Neural cell (in vitro differentiated cells): ENCODE measurements at regions not wholly inside any gene's neighbourhood (a gene's known extent, or its start where the extent isn't known, plus 50 kb on each side); places are given as distances from the start of the nearest gene placed in this dataset.

ENCODE experiments used
- EP300 ChIP-seq: fragments of 450-650 bp; conservative IDR thresholded peaks from 2 replicates; pipeline ENCODE4 v1.6.1; 2014; ENCODE audit warnings: antibody characterized with exemption, mild to moderate bottlenecking, moderate library complexity; ENCODE audit not compliant: poor library complexity, severe bottlenecking
- EZH2 ChIP-seq: fragments of 200-600, 300-800 bp; shearing (Covaris generic), sonication (generic); IDR thresholded peaks from 2 replicates; pipeline ENCODE4 v1.6.1; 2014; ENCODE audit warnings: antibody characterized with exemption, low read length, borderline replicate concordance, mild to moderate bottlenecking; ENCODE audit not compliant: insufficient read depth, poor library complexity, severe bottlenecking
- POLR2AphosphoS5 ChIP-seq: IDR thresholded peaks from 2 replicates; pipeline ENCODE4 v1.6.1; 2012
- RAD21 ChIP-seq: fragments of 450-650 bp; conservative IDR thresholded peaks from 2 replicates; pipeline ENCODE4 v1.6.1; 2014; ENCODE audit warnings: antibody characterized with exemption, mild to moderate bottlenecking, moderate library complexity
- SMC3 ChIP-seq: fragments of 450-650 bp; conservative IDR thresholded peaks from 2 replicates; pipeline ENCODE4 v1.6.1; 2014; ENCODE audit warnings: antibody characterized with exemption, mild to moderate bottlenecking, moderate library complexity; ENCODE audit not compliant: poor library complexity
- TF ChIP-seq, protein P1 (sequence below): fragments of 450-650 bp; IDR thresholded peaks from 2 replicates; pipeline ENCODE4 v1.5.1; 2014; ENCODE audit warnings: antibody characterized with exemption, mild to moderate bottlenecking, moderate library complexity; ENCODE audit not compliant: poor library complexity, severe bottlenecking
- TF ChIP-seq, protein P2 (sequence below): IDR thresholded peaks from 2 replicates; pipeline ENCODE4 v1.6.1; 2012; ENCODE audit warnings: borderline replicate concordance

DNA sequence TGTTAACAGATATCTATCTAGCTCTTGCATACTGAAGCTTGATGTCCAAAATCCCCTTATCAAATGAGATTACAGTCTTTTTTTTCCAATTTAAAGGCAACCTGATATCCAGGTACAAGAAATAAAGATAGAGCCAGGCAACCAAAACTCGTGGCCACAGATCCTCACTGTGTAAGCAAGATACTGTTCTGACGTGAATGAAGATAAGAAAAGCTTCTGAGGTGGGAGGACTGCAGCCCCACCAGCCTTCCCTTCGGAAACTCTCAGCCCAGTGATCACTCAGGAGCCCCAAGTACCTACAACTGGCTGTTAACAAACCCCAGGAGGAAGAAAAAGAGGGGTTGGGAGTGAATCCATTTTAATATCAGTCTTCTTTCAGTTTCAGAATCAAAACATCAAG, 191.6 kb downstream of the EFNB2 start:
- TF ChIP-seq POLR2AphosphoS5 (no peak), SMC3 (no peak), EP300 (no peak), EZH2 (no peak), RAD21 (no peak)
- TF ChIP-seq, protein P1, sequence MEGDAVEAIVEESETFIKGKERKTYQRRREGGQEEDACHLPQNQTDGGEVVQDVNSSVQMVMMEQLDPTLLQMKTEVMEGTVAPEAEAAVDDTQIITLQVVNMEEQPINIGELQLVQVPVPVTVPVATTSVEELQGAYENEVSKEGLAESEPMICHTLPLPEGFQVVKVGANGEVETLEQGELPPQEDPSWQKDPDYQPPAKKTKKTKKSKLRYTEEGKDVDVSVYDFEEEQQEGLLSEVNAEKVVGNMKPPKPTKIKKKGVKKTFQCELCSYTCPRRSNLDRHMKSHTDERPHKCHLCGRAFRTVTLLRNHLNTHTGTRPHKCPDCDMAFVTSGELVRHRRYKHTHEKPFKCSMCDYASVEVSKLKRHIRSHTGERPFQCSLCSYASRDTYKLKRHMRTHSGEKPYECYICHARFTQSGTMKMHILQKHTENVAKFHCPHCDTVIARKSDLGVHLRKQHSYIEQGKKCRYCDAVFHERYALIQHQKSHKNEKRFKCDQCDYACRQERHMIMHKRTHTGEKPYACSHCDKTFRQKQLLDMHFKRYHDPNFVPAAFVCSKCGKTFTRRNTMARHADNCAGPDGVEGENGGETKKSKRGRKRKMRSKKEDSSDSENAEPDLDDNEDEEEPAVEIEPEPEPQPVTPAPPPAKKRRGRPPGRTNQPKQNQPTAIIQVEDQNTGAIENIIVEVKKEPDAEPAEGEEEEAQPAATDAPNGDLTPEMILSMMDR: no peak
- TF ChIP-seq, protein P2, sequence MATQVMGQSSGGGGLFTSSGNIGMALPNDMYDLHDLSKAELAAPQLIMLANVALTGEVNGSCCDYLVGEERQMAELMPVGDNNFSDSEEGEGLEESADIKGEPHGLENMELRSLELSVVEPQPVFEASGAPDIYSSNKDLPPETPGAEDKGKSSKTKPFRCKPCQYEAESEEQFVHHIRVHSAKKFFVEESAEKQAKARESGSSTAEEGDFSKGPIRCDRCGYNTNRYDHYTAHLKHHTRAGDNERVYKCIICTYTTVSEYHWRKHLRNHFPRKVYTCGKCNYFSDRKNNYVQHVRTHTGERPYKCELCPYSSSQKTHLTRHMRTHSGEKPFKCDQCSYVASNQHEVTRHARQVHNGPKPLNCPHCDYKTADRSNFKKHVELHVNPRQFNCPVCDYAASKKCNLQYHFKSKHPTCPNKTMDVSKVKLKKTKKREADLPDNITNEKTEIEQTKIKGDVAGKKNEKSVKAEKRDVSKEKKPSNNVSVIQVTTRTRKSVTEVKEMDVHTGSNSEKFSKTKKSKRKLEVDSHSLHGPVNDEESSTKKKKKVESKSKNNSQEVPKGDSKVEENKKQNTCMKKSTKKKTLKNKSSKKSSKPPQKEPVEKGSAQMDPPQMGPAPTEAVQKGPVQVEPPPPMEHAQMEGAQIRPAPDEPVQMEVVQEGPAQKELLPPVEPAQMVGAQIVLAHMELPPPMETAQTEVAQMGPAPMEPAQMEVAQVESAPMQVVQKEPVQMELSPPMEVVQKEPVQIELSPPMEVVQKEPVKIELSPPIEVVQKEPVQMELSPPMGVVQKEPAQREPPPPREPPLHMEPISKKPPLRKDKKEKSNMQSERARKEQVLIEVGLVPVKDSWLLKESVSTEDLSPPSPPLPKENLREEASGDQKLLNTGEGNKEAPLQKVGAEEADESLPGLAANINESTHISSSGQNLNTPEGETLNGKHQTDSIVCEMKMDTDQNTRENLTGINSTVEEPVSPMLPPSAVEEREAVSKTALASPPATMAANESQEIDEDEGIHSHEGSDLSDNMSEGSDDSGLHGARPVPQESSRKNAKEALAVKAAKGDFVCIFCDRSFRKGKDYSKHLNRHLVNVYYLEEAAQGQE: no peak
